Epithelial cell of proximal tubule (primary cell): ENCODE measurements at regions not wholly inside any gene's neighbourhood (a gene's known extent, or its start where the extent isn't known, plus 50 kb on each side); places are given as distances from the start of the nearest gene placed in this dataset.
"Not testable (repeated sequence)": the region's sequence is repeated elsewhere in the genome, so short reads cannot be mapped to it uniquely, and the experiment has no call there.

ENCODE experiments used
- DNase-seq: peaks from one replicate; pipeline ENCODE4 v3.0.0-alpha.2; 2011; ENCODE audit warnings: low read depth
- H3K4me3 ChIP-seq: 2 replicates; pipeline ENCODE4 v1.5.1; 2011; ENCODE audit warnings: low read depth, mild to moderate bottlenecking, low read length
- CTCF ChIP-seq: conservative IDR thresholded peaks from 2 replicates; pipeline ENCODE4 v1.5.1; 2012; ENCODE audit warnings: low read depth, mild to moderate bottlenecking, low read length

GRCh38 chr14:71770431-71770830 is 161.8 kb upstream of the RGS6 start:
- DNase-seq = peak; percentile 7

GRCh38 chr14:71771421-71771820 is 160.8 kb upstream of the RGS6 start:
- not testable (repeated sequence) for H3K4me3 ChIP-seq, DNase-seq

More at GRCh38 chr14:71770431-71770830, 161.8 kb upstream of the RGS6 start:
- no peak overlapping the region for H3K4me3 ChIP-seq
- TF ChIP-seq CTCF = no peak

GRCh38 chr14:71771996-71772395 is 160.2 kb upstream of the RGS6 start:
- not testable (repeated sequence) for DNase-seq, H3K4me3 ChIP-seq

- no peak for TF ChIP-seq CTCF
- DNase-seq = no peak
- no peak overlapping the region for H3K4me3 ChIP-seq
These were observed 158.2 kb upstream of the RGS6 start for GRCh38 chr14:71773898-71774481.

GRCh38 chr14:71776471-71777360 is 155.5 kb upstream of the RGS6 start:
- no peak for TF ChIP-seq CTCF
- DNase-seq = peak; percentile 16
- no peak overlapping the region for H3K4me3 ChIP-seq

- H3K4me3 ChIP-seq = no peak overlapping the region
- no peak for TF ChIP-seq CTCF
- no peak for DNase-seq
These were observed 152.2 kb upstream of the RGS6 start for GRCh38 chr14:71780075-71780474.

- DNase-seq = no peak
- no peak for TF ChIP-seq CTCF
- H3K4me3 ChIP-seq = no peak overlapping the region
These were observed 151.4 kb upstream of the RGS6 start for GRCh38 chr14:71780822-71781221.

GRCh38 chr14:71783088-71783487 is 149.1 kb upstream of the RGS6 start:
- no peak for DNase-seq
- no peak for TF ChIP-seq CTCF

More at GRCh38 chr14:71783088-71783487, 149.1 kb upstream of the RGS6 start:
- no peak overlapping the region for H3K4me3 ChIP-seq
